Natural killer cell treated with Interleukin-12 subunit alpha and Interleukin-12 subunit beta and Interleukin-15 and Interleukin-18, amount 100 ng/mL, for 72 hours (primary cell): ENCODE measurements at regions not wholly inside any gene's neighbourhood (a gene's known extent, or its start where the extent isn't known, plus 50 kb on each side); places are given as distances from the start of the nearest gene placed in this dataset.

ENCODE experiments used
- ATAC-seq, 2 donors: fragments of 150-1000 bp; cut with Tn5 transposase in 1 of 2; sonication (Bioruptor Pico), chemical (Tn5 transposase) in 1 of 2; 2 replicates each; pipeline ENCODE4 v1.10.0; 2021
- DNase-seq: peaks from one replicate; pipeline ENCODE4 v3.0.0; 2022; ENCODE audit warnings: low spot score
- H3K27ac Mint-ChIP-seq, 2 donors: 1 replicate in 1 of 2; 2 replicates in 1 of 2; pipeline ENCODE4 v1.8.0; 2022; ENCODE audit warnings: mixed read lengths in 2 of 2, mild to moderate bottlenecking in 1 of 2, moderate library complexity in 1 of 2
- H3K27me3 Mint-ChIP-seq, 2 donors: 1 replicate in 1 of 2; 2 replicates in 1 of 2; pipeline ENCODE4 v1.8.0; 2022; ENCODE audit warnings: mixed read lengths in 2 of 2
- H3K36me3 Mint-ChIP-seq: one replicate; pipeline ENCODE4 v1.8.0; 2022; ENCODE audit warnings: mixed read lengths
- H3K4me1 Mint-ChIP-seq, 2 donors: 1 replicate in 1 of 2; 2 replicates in 1 of 2; pipeline ENCODE4 v1.8.0; 2022; ENCODE audit warnings: low read depth in 2 of 2, mixed read lengths in 2 of 2, mild to moderate bottlenecking in 1 of 2
- H3K4me3 Mint-ChIP-seq: one replicate; pipeline ENCODE4 v1.8.0; 2022; ENCODE audit warnings: mixed read lengths
- H3K9me3 Mint-ChIP-seq: 2 replicates; pipeline ENCODE4 v1.8.0; 2022; ENCODE audit warnings: mixed read lengths

- H3K4me1 Mint-ChIP-seq, result peaks cover 16 to 19% of the 10 kb centered on the region in 2 donors
- no peak for ATAC-seq
- peaks cover 9 to 17% of the 10 kb centered on the region in 2 donors for H3K27me3 Mint-ChIP-seq
- H3K4me3 Mint-ChIP-seq, result no peak overlapping the region
- H3K27ac Mint-ChIP-seq, result no peak overlapping the region
- H3K36me3 Mint-ChIP-seq, result no peaks in the 10 kb centered on the region
- no peaks in the 10 kb centered on the region for H3K9me3 Mint-ChIP-seq
- DNase-seq, result no peak
These were observed 354.6 kb upstream of the RASGEF1B start for GRCh38 chr4:81826335-81826734.

DNA sequence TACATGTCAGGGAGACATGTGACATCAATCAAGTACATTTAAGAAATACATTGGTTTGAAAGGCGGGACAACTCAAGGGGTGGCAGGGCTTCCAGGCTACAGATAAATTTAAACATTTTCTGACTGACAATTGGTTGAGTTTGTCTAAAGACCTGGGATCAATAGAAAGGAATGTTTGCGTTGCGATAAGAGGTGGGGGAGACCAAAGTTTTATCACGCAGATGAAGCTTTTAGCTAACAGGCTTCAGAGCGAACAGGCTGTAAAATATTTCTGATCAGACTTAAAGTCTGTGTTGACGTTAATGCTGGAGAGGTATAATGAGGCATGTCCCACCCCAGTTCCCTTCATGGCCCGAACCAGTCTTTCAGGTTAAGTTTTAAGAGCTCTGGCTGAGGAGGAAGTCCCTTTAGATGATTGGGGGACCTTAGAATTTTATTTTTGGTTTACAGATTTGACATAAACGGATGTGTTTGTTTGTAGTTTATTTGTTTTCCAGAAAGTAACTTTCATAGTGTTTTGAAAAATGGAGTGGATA lies 346.7 kb upstream of the RASGEF1B start:
- DNase-seq (no peak), ATAC-seq (no peak)
- no peak overlapping the region for H3K27ac Mint-ChIP-seq
- no peaks in the 10 kb centered on the region for H3K36me3 Mint-ChIP-seq
- H3K9me3 Mint-ChIP-seq, result no peaks in the 10 kb centered on the region
- no peak overlapping the region for H3K4me3 Mint-ChIP-seq
- peaks cover 29 to 54% of the 10 kb centered on the region in 2 donors for H3K27me3 Mint-ChIP-seq
- no peaks in the 10 kb centered on the region for H3K4me1 Mint-ChIP-seq

DNA sequence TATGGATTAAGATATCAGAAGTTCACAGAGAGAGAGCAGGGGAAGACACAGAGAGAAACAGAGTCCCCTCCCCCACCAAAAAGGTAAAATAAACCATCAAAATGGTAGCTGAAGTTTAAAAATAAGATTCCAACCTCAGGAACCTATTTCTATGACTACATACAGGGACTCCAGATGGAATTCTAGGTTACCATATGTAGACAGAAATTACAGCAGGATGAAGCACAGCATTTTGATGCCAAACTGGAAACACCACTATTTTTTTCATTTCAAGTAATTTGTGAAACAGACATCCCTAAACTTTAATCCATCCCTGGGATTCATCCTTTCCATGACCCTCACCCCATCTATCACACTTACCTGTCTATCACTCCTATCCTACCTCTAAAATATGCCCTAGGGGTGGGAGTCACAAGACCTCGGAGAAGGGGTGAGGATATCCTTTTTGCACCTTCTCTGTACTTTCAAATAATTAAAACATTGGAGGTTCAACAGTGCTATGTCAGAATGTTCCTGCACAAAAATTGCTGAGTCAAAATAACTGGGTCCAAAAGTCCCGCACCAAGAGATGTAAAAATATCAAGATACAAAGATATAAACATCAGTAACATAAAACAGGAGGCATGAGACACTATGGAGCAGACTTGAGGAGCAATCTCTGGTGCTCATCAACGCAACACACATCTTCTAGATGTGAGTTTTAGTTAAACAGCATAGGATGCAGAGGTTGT lies 344.5 kb upstream of the RASGEF1B start:
- Mint-ChIP-seq H3K4me3 (no peak overlapping the region), H3K4me1 (no peaks in the 10 kb centered on the region), H3K36me3 (no peaks in the 10 kb centered on the region), H3K27ac (no peak overlapping the region), H3K27me3 (peaks cover 33 to 63% of the 10 kb centered on the region in 2 donors), H3K9me3 (no peaks in the 10 kb centered on the region)
- DNase-seq (no peak), ATAC-seq (no peak)

- DNase-seq, result no peak
- H3K9me3 Mint-ChIP-seq, result no peaks in the 10 kb centered on the region
- ATAC-seq, result no peak
- H3K36me3 Mint-ChIP-seq, result no peaks in the 10 kb centered on the region
- peaks cover 28 to 51% of the 10 kb centered on the region in 2 donors for H3K27me3 Mint-ChIP-seq
- no peak overlapping the region for H3K27ac Mint-ChIP-seq
- no peak overlapping the region for H3K4me3 Mint-ChIP-seq
- no peaks in the 10 kb centered on the region for H3K4me1 Mint-ChIP-seq
These were observed 343.4 kb upstream of the RASGEF1B start for GRCh38 chr4:81814987-81815541.

DNA sequence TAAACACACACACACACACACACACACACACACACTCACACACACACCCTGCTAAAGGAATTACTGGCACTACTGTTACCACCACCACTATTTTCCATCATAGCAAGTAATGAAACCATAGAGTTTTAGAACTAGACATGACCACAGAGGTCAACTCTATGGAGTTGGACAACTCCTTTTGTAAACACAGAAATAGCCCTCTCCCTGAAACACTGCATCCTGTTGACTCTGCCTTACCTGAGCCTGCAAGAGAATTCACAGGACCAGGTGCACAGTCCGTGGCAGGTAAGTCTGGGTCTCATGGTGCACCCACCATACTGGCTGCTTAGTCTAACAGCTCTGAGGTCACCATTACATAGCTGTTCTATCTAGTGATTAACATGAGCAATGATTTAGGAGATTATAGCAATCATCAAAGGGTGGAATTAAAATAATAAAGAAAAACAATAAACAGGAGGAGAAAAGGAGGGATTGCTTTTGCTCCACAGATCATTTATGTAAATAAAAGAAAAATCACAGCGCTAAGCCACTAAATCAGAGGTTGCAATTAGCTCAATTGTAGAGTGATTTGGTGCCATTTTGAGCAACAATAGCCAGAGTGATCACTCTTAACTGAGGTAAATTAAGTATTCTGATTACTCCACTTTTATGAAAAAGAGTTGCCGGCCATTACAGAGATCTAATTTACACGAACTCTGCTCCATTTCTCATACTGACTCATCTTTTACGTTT lies 340.0 kb upstream of the RASGEF1B start:
- Mint-ChIP-seq H3K4me1 (no peaks in the 10 kb centered on the region), H3K9me3 (no peaks in the 10 kb centered on the region), H3K4me3 (no peak overlapping the region), H3K27me3 (peaks cover 23 to 32% of the 10 kb centered on the region in 2 donors), H3K27ac (no peak overlapping the region), H3K36me3 (no peaks in the 10 kb centered on the region)
- DNase-seq (no peak), ATAC-seq (no peak)

DNA sequence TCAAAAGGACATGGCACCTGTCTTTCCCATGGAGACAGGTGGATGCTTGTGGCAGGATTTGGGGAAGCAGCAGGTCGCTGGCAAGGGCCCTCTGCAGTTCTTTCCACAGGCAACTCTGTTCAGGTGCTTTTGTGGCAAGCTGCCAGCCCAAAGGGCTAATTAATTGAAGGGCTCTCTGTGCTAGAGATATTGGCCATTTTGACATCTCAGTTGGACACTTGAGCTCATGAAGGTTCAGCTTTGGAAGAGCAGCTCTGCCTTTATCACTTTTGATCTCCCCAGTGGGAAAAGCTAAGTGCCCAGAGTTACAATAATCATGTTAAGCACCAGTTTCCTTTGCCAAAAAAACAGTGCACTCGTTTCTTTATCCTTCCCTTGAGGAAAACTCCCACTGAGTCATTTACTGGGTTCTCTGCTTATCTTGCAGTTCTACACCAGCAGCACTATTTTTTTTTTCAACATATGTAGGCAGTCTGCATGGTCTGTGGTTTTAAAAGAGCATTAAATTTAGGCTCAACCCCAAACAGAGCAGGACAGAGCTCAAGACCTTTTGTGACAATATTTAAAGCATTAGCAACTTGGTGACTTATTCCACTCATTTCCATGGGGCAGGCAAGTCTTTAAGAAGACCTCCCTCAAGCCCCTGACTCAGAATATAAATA lies 336.4 kb upstream of the RASGEF1B start:
- ATAC-seq, result no peak
- Mint-ChIP-seq H3K36me3 (no peaks in the 10 kb centered on the region), H3K27ac (no peak overlapping the region), H3K9me3 (no peaks in the 10 kb centered on the region), H3K4me1 (no peaks in the 10 kb centered on the region), H3K27me3 (peaks cover 13 to 16% of the 10 kb centered on the region in 2 donors), H3K4me3 (no peak overlapping the region)
- no peak for DNase-seq

DNA sequence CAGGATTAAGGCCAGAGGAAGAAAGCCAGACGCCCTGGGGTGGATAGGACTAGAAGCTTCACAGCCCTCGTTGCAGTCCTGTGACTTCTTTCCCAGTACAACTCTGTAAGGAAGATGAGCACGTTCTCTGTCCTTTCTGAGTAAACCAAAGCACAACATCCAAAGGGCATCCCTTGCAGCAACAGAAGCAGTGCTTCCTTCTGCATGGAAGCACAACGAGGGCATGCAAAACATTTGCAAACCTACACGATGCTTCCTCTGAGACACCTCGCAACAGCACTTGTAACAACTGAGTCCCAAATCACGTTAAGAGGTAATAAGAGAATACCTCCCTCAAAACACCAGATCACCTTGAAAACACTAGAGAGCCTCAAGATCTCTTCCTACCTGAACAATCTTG lies 335.7 kb upstream of the RASGEF1B start:
- H3K4me1 Mint-ChIP-seq, result no peaks in the 10 kb centered on the region
- no peak overlapping the region for H3K4me3 Mint-ChIP-seq
- ATAC-seq, result no peak
- no peaks in the 10 kb centered on the region for H3K9me3 Mint-ChIP-seq
- no peaks in the 10 kb centered on the region for H3K36me3 Mint-ChIP-seq
- H3K27ac Mint-ChIP-seq, result no peak overlapping the region
- peaks cover 11 to 13% of the 10 kb centered on the region in 2 donors for H3K27me3 Mint-ChIP-seq
- no peak for DNase-seq

- H3K27me3 Mint-ChIP-seq, result peaks cover 2 to 7% of the 10 kb centered on the region in 2 donors
- DNase-seq (no peak), ATAC-seq (no peak)
- H3K4me3 Mint-ChIP-seq, result no peak overlapping the region
- no peaks in the 10 kb centered on the region for H3K4me1 Mint-ChIP-seq
- H3K9me3 Mint-ChIP-seq, result no peaks in the 10 kb centered on the region
- no peak overlapping the region for H3K27ac Mint-ChIP-seq
- no peaks in the 10 kb centered on the region for H3K36me3 Mint-ChIP-seq
These were observed 334.8 kb upstream of the RASGEF1B start for GRCh38 chr4:81806485-81806884.

GRCh38 chr4:81804849-81805248 lies 333.1 kb upstream of the RASGEF1B start:
- H3K36me3 Mint-ChIP-seq, result no peaks in the 10 kb centered on the region
- peaks cover 0 to 3% of the 10 kb centered on the region in 2 donors for H3K27me3 Mint-ChIP-seq
- H3K4me3 Mint-ChIP-seq, result no peak overlapping the region
- ATAC-seq (no peak), DNase-seq (no peak)
- H3K27ac Mint-ChIP-seq, result no peak overlapping the region
- no peaks in the 10 kb centered on the region for H3K4me1 Mint-ChIP-seq
- H3K9me3 Mint-ChIP-seq, result no peaks in the 10 kb centered on the region

GRCh38 chr4:81802285-81802846 lies 330.7 kb upstream of the RASGEF1B start:
- peaks cover 0 to 3% of the 10 kb centered on the region in 2 donors for H3K4me1 Mint-ChIP-seq
- no peaks in the 10 kb centered on the region for H3K36me3 Mint-ChIP-seq
- DNase-seq (no peak), ATAC-seq (no peak)
- no peaks in the 10 kb centered on the region for H3K9me3 Mint-ChIP-seq
- no peak overlapping the region for H3K4me3 Mint-ChIP-seq
- no peak overlapping the region for H3K27ac Mint-ChIP-seq
- H3K27me3 Mint-ChIP-seq, result peaks cover 0 to 3% of the 10 kb centered on the region in 2 donors

GRCh38 chr4:81799371-81799770 lies 327.7 kb upstream of the RASGEF1B start:
- Mint-ChIP-seq H3K27me3 (peaks cover 0 to 3% of the 10 kb centered on the region in 2 donors), H3K9me3 (no peaks in the 10 kb centered on the region)

DNA sequence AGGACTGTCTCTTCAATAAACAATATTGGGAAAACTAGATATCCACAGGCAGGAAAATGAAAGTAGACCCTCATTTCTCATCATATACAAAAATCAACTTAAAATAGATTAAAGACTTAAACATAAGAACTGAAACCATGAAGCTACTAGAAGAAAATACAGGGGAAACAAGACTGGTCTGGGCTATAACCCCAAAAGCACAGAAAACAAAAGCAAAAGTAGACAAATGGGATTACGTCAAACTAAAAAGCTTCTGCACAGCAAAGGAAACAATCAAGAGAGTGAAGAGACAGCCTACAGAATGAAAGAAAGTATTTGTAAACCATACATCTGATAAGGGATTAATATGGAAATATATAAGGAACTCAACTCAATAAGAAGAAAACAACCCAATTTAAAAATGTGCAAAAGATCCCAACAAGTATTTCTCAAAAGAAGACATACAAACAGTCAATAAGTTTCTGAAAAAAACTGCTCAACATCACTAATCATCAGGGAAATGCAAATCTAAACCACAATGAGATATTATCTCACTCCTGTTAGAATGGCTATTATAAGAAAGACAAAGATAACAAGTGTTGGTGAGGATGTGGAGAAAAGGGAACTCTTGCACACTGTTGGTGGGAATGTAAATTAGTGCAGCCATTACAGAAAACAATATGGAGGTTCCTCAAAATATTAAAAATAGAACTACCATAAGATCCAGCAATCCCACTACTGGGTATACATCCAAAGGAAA lies 325.3 kb upstream of the RASGEF1B start:
- Mint-ChIP-seq H3K4me1 (peaks cover 8 to 11% of the 10 kb centered on the region in 2 donors), H3K9me3 (no peaks in the 10 kb centered on the region), H3K36me3 (no peaks in the 10 kb centered on the region), H3K4me3 (peak overlapping the region; percentile 36), H3K27ac (peak overlapping the region; percentile 29 to 57), H3K27me3 (no peaks in the 10 kb centered on the region)
- no peak for DNase-seq
- peak in 1 of 2 donors; percentile 67 for ATAC-seq

More at GRCh38 chr4:81799371-81799770, 327.7 kb upstream of the RASGEF1B start:
- Mint-ChIP-seq H3K36me3 (no peaks in the 10 kb centered on the region), H3K4me3 (no peak overlapping the region), H3K4me1 (peaks cover 8 to 11% of the 10 kb centered on the region in 2 donors), H3K27ac (no peak overlapping the region)
- ATAC-seq (no peak), DNase-seq (no peak)

DNA sequence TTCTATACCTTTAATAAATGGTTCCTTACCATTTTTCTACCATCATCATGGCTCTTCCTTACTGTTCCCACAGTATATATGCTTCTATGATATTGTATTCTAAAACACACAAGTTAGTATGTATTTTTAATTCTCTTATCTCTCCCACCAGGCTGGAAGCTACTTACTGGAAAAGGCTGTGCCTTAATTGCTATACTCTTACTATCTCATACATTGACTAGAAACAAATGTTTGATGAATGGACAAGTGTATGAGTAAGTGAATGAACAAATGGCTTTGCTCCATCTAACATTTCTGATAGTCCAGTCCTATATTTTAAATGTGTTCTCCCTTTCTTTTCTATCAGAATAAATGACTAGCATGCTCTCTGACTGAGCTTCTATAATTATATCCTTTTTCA lies 320.8 kb upstream of the RASGEF1B start:
- no peak for DNase-seq
- H3K4me3 Mint-ChIP-seq, result no peak overlapping the region
- no peak for ATAC-seq
- no peaks in the 10 kb centered on the region for H3K36me3 Mint-ChIP-seq
- H3K27ac Mint-ChIP-seq, result no peak overlapping the region
- H3K9me3 Mint-ChIP-seq, result no peaks in the 10 kb centered on the region
- no peaks in the 10 kb centered on the region for H3K27me3 Mint-ChIP-seq
- H3K4me1 Mint-ChIP-seq, result peaks cover 13 to 14% of the 10 kb centered on the region in 2 donors
